ENCODE measurements at regions not wholly inside any gene's neighbourhood (a gene's known extent, or its start where the extent isn't known, plus 50 kb on each side); places are given as distances from the start of the nearest gene placed in this dataset.

DNA sequence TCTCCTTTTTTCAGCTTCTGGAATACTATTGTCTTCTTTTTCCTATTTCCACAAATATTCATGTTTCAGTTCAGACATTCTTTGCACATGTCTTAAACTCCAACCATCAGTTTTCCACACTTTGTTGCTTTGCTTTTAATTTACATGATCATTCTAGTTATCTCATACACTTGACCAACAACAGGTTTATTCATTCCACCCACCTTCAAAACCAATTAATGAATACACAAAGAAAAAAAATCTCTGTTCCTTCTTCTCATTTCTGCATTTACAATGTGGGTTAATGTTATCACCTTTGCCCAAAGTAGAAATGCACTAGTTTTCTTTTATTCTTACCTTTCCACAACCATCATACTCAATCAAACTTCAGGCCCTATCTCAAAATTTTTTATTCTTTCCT is 216.7 kb downstream of the FRK start:
- TF ChIP-seq, protein P1, sequence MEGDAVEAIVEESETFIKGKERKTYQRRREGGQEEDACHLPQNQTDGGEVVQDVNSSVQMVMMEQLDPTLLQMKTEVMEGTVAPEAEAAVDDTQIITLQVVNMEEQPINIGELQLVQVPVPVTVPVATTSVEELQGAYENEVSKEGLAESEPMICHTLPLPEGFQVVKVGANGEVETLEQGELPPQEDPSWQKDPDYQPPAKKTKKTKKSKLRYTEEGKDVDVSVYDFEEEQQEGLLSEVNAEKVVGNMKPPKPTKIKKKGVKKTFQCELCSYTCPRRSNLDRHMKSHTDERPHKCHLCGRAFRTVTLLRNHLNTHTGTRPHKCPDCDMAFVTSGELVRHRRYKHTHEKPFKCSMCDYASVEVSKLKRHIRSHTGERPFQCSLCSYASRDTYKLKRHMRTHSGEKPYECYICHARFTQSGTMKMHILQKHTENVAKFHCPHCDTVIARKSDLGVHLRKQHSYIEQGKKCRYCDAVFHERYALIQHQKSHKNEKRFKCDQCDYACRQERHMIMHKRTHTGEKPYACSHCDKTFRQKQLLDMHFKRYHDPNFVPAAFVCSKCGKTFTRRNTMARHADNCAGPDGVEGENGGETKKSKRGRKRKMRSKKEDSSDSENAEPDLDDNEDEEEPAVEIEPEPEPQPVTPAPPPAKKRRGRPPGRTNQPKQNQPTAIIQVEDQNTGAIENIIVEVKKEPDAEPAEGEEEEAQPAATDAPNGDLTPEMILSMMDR (IDR thresholded peaks at IDR 0.05 in 8 of 11, conservative IDR thresholded peaks at IDR 0.05 in 3 of 11), result no peak
- TF ChIP-seq POLR2A (IDR thresholded peaks at IDR 0.05) (no peak), POLR2AphosphoS5 (IDR thresholded peaks at IDR 0.05) (no peak)
